Ishikawa (cell line): ENCODE measurements at regions not wholly inside any gene's neighbourhood (a gene's known extent, or its start where the extent isn't known, plus 50 kb on each side); places are given as distances from the start of the nearest gene placed in this dataset.

ENCODE experiments used
- CEBPB ChIP-seq: IDR thresholded peaks from 2 replicates; pipeline ENCODE4 v1.6.1; 2012
- CREB1 ChIP-seq: IDR thresholded peaks from 2 replicates; pipeline ENCODE4 v1.6.1; 2012; ENCODE audit warnings: low read depth
- EGR1 ChIP-seq: IDR thresholded peaks from 2 replicates; pipeline ENCODE4 v1.6.1; 2012
- EP300 ChIP-seq: IDR thresholded peaks from 2 replicates; pipeline ENCODE4 v1.6.1; 2012; ENCODE audit warnings: borderline replicate concordance
- FOXM1 ChIP-seq: IDR thresholded peaks from 2 replicates; pipeline ENCODE4 v1.6.1; 2012; ENCODE audit warnings: low read depth, borderline replicate concordance
- MAX ChIP-seq: IDR thresholded peaks from 2 replicates; pipeline ENCODE4 v1.6.1; 2012
- NFIC ChIP-seq: IDR thresholded peaks from 2 replicates; pipeline ENCODE4 v1.6.1; 2012
- RAD21 ChIP-seq: IDR thresholded peaks from 2 replicates; pipeline ENCODE4 v1.6.1; 2012; ENCODE audit warnings: low read depth
- REST ChIP-seq: IDR thresholded peaks from 2 replicates; pipeline ENCODE4 v1.6.1; 2012; ENCODE audit warnings: low read depth, mild to moderate bottlenecking
- TAF1 ChIP-seq: IDR thresholded peaks from 2 replicates; pipeline ENCODE4 v1.6.1; 2012; ENCODE audit warnings: low read depth, mild to moderate bottlenecking
- TCF12 ChIP-seq: IDR thresholded peaks from 2 replicates; pipeline ENCODE4 v1.6.1; 2012; ENCODE audit warnings: low read depth
- TEAD4 ChIP-seq: IDR thresholded peaks from 2 replicates; pipeline ENCODE4 v1.6.1; 2012
- USF1 ChIP-seq: IDR thresholded peaks from 2 replicates; pipeline ENCODE4 v1.6.1; 2012
- YY1 ChIP-seq: IDR thresholded peaks from 2 replicates; pipeline ENCODE4 v1.6.1; 2012; ENCODE audit warnings: low read depth
- ZBTB7A ChIP-seq: IDR thresholded peaks from 2 replicates; pipeline ENCODE4 v1.6.1; 2012; ENCODE audit warnings: low read depth

- no peak for TF ChIP-seq TEAD4
- TF ChIP-seq NFIC: no peak
- TF ChIP-seq ZBTB7A: no peak
- TF ChIP-seq USF1: no peak
- TF ChIP-seq FOXM1: no peak
- no peak for TF ChIP-seq CREB1
- TF ChIP-seq CEBPB: no peak
- no peak for TF ChIP-seq EGR1
- no peak for TF ChIP-seq TCF12
- TF ChIP-seq YY1: no peak
Observed at GRCh38 chr1:182121787-182122186, 60.3 kb upstream of the ZNF648 start.

- TF ChIP-seq FOXM1: no peak
- TF ChIP-seq EP300: no peak
- no peak for TF ChIP-seq TAF1
- no peak for TF ChIP-seq CEBPB
- TF ChIP-seq RAD21: no peak
- no peak for TF ChIP-seq CREB1
- TF ChIP-seq REST: no peak
- TF ChIP-seq NFIC: no peak
Observed at GRCh38 chr1:182120411-182121258, 59.1 kb upstream of the ZNF648 start.

GRCh38 chr1:182119631-182120030 is 58.1 kb upstream of the ZNF648 start:
- TF ChIP-seq MAX (no peak), USF1 (no peak), NFIC (no peak), TCF12 (no peak), CREB1 (no peak), RAD21 (no peak)

- TF ChIP-seq TEAD4: no peak
- TF ChIP-seq TAF1: no peak
- no peak for TF ChIP-seq MAX
- TF ChIP-seq CEBPB: no peak
- no peak for TF ChIP-seq YY1
- TF ChIP-seq EGR1: no peak
- no peak for TF ChIP-seq USF1
- no peak for TF ChIP-seq ZBTB7A
Observed at GRCh38 chr1:182118851-182119250, 57.3 kb upstream of the ZNF648 start.

GRCh38 chr1:182114627-182115023 is 53.1 kb upstream of the ZNF648 start:
- TF ChIP-seq TCF12 (no peak), REST (no peak), CEBPB (no peak), CREB1 (no peak), TAF1 (no peak), YY1 (no peak), RAD21 (no peak), EP300 (no peak), ZBTB7A (no peak), EGR1 (no peak)
